NCI-H187 (cell line): ENCODE measurements at regions not wholly inside any gene's neighbourhood (a gene's known extent, or its start where the extent isn't known, plus 50 kb on each side); places are given as distances from the start of the nearest gene placed in this dataset.
"Not testable (repeated sequence)": the region's sequence is repeated elsewhere in the genome, so short reads cannot be mapped to it uniquely, and the experiment has no call there.

Experiments used
- DNase-seq, 2 experiments: peaks; one replicate each; lab custom pipeline; 2025; lab: John Stamatoyannopoulos, UW

DNA sequence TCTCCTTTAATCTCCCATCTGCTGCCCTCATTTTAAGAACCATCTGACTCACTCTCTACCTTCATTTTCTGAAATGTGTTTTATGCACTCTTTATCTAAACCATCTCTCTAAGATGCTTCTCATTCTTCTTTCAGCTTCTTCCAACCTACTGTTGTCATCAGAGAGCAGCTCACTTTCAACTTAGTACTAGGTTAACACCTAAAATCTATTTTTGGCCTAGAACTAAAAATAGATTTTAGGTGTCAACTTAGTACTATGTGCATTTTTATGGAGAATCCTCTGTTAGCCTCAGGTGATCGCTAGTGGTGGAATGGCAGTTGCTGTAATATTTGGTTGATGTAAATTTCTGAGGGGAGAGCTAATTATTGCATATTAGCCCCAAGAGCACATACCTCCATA, 277.1 kb downstream of the KCNJ2 start:
- DNase-seq, result no peak

DNA sequence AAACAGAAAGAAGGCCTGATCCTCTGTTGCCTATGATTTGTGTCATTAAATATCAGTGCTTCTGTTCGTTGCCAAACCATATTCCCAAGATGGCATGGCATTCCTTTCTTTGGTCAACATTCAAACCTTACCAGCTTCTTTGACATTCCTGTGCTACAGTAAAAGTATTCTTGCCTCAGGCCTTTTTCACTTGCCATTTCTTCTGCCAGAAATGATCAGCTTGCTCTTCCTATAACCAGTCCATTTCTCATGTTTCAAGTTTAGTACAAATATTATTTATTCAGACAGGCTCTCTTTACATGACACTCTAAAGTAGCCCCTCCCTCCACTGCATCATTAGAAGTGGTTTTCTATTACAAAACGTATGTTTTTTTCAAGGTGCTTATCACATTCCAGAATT, 278.3 kb downstream of the KCNJ2 start:
- no peak for DNase-seq

DNA sequence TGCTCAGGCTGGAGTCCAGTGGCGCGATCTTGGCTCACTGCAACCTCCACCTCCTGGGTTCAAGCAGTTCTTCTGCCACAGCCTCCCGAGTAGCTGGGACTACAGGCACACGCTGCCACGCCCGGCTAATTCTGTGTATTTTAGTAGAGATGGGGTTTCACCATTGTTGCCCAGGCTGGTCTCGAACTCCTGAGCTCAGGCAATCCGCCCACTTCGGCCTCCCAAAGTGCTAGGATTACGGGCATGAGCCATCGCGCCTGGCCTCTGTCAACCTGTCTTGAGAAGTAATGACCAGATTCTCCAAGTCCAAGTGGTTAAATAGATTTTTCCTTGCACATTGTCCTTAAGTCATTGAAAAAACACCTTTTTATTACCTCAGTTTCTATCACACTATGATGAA, 283.7 kb downstream of the KCNJ2 start:
- DNase-seq, result not testable (repeated sequence)

DNA sequence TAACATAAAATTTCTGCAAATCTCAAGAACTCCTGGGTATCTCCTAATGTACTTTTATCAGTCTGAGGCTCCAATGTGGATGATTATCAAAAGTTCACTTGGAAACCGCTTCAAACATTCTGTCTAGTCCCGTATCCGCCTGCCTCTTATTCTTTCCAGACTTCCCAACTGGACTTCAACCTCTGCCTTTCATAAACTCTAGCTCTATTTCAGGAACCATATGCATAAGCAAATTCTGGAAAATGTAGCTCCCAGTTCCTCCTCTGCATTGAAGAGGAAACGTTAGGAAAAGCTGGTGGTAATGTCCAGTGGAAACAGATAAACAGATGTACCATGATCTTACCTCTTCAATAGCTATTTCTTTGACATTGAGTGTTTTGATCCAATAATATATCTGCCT, 285.0 kb downstream of the KCNJ2 start:
- DNase-seq, result no peak

- DNase-seq, result no peak
These were observed 285.6 kb downstream of the KCNJ2 start for GRCh38 chr17:70454908-70455307.

DNA sequence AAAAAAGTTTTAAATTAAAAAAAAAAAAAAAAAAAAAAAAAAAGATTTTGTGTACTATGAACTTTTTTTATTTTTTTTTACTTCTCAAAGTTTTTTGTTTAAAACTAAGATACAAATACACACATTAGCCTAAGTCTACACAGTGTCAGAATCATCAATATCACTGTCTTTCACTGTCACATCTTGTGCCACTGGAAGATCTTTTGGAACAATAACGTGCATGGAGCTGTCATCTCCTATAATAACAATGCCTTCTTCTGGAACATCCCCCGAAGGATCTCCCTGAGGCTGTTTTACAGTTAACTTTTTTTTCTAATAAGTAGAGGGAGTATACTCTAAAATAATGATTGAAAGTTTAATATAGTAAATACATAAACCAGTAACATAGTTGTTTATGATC, 295.7 kb downstream of the KCNJ2 start:
- DNase-seq, result no peak

- DNase-seq, result no peak
These were observed 299.3 kb downstream of the KCNJ2 start for GRCh38 chr17:70468661-70469060.

- DNase-seq, result no peak
These were observed 303.7 kb downstream of the KCNJ2 start for GRCh38 chr17:70473049-70473448.

DNA sequence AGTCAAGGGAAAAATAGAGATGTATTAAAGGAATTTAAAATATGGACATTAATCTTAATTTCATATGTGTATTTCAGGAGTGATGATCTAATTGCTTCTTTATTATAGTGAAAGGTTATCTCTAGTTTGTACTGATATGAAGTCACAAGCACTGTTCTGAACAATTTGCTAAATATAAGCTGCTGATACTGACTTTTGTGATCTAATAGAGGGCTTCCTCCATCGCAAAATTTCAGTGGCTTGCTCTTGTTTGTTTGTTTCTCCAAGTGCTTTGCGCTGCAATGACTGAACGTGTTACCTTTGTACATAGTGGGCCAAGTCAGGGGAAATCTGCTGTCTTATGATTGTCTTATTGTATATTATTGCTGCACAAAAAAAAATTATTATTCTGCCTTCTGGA, 307.0 kb downstream of the KCNJ2 start:
- DNase-seq, result no peak

DNA sequence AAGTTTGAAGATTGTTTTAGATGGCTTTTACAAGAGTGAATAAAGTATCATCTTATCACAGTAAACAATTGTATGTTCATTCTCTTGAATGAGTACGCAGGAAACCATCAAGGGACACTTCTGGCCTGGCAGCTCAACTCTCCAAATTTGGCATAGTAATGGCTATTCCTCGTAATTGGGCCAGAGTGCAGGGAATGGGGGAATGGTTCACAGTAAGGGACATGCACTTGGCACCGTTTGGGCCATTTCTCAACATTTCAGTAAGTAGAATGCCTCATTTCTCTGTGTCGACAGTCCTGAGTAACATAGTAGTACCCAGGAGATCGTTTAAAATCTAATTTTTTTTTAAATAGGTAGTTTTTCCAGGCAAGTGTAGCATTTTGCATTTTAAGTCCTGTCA, 309.6 kb downstream of the KCNJ2 start:
- no peak for DNase-seq

GRCh38 chr17:70479779-70480178, 310.4 kb downstream of the KCNJ2 start:
- no peak for DNase-seq

DNA sequence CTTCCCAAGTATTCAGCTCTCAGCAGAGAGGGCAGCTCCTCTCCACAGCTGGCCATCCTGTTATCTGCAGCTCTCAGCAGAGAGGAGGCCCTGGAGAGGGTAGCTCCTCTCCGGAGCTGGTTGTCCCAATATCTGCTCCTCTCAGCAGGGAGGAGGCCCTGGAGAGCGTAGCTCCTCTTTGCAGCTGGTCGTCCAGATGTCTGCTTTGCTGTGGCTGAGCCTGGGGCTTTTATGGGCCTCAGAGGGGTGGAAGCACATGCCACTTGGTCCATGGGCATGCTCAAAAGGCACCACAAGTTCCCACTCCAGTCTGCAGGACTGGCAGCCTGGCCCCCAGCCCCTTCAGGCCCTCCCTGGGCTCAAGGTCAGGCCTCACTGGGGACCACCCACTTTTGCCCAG, 314.3 kb downstream of the KCNJ2 start:
- DNase-seq, result no peak

DNA sequence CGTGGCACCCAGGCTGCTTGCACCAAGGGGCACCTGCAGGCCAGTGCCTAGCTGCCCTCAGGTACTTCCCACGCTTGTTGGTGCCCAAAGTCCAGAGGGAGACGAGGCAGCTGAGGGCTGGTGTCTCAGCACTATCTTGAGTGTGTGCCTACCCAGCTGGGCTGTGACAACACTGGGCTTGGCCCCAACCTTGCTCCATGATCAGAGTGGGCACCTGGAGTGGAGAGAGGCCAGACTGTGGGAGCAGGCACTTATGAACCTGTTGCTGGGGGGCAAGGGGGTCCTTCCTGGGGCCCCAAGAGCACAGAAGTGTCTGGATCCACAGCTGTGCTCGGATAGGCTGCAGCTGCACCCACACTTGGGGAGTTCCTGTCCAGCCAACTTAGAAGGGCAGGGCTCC, 314.7 kb downstream of the KCNJ2 start:
- DNase-seq, result no peak

DNA sequence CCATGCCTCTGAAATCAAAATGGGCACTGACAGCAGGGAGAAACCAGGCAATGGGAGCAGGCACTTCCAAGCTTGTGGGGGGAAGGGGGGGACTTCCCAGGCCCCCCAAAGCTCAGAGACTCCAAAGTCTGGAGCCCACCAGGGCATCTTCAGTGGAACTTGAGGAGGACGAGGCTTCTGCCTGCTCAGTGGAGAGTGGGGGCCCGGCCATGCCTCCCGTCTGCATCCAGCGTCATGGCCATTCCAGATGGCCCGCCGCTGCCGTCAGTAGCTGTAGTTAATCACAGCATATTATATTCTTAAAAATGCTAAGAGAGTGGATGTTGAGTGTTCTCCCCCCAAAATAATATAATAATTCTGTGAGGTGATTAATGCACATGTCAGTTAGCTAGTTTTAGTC, 315.2 kb downstream of the KCNJ2 start:
- no peak for DNase-seq

DNA sequence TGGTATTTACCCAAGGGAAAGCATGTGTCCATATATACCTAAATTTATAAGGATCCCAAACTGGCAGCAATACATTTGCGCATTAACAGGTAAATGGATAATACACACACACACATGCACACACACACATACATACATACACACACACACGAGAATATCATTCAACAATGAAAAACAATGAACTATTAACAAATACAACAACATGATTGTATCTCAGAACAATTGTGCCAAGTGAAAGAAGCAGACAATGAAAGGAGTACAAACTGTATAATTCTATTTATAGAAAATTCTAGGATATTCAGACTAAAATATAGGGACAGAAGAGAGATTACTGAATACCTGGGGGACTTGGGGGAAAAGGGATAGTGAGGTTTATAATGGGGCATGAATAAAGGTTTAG, 323.0 kb downstream of the KCNJ2 start:
- DNase-seq, result no peak

GRCh38 chr17:70493277-70493874, 324.0 kb downstream of the KCNJ2 start:
- no peak for DNase-seq

DNA sequence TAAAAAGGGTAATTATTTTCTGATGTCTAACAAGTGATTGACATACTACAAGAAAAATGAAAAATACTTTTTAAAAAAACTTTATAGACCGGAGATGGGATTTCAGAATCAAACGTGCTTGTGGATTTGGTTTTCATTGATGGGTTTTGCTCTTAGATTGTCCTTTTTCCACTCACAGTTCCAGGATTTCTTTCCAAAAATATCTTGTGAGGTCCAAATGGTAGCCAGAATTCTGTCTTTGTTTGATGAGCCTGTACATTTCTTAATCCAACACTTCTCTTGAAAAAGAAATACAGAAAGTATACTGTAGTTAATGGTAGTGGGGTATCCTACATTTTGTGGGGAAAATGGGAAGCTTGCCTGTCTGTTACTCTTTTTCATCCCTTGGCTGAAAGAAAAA, 329.3 kb downstream of the KCNJ2 start:
- no peak for DNase-seq

- DNase-seq, result no peak
These were observed 329.9 kb downstream of the KCNJ2 start for GRCh38 chr17:70499067-70499786.

DNA sequence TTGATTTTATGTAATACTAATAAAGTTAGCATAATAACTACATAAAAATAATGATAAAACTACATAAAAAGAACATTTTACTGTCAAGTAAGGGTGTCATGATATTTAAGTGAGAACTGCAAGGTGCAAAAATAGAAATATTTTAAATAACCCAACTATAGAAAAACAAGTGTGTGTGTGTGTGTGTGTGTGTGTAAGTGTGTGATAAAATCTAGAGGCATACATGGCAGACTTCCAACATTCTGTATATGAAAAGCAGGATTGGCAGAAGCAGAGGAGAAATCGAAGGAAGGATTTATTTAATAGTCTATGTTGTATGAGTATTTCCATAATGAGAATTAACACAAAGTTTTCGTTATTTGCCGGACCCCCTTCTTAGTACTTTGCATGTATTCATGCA, 334.1 kb downstream of the KCNJ2 start:
- no peak for DNase-seq

DNA sequence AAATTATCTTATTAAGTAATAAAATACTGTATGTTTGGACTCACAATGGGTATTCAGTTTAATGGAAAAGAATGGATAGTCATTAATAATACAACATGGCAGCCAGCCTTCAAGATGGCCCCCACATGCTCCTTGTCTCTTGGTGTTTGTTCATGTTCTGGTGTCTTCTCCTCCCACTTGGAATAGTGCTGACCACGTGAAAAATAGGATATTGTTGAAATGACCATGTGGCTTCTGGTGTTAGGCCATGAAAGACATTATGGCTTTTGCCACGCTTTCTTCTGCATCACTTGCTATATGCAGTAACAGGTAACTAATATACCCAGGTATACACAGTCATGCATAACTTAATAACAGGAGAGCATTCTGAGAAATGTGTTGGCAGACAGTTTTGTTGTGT, 341.0 kb downstream of the KCNJ2 start:
- no peak for DNase-seq

DNA sequence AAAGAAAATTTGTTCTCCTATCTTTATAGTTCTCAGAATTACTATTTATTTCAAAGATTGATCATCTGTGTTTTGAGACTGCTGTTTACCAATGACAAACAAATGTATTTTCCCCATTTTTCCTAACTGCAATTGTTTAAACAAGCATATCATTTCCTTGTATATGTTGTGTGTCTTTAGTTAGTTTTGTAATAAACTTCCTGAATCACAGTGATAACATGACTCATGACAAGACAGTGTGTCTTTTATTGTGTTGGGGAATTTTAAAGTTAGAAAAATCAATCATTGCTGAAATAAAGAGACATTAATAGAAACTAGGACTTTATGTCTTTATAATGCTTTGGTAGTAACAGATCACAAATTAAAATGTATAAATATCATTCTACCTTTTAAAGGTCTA, 348.5 kb downstream of the KCNJ2 start:
- no peak for DNase-seq

GRCh38 chr17:70519300-70519699, 350.0 kb downstream of the KCNJ2 start:
- DNase-seq, result no peak

- DNase-seq, result no peak
These were observed 351.1 kb downstream of the KCNJ2 start for GRCh38 chr17:70520447-70520846.

DNA sequence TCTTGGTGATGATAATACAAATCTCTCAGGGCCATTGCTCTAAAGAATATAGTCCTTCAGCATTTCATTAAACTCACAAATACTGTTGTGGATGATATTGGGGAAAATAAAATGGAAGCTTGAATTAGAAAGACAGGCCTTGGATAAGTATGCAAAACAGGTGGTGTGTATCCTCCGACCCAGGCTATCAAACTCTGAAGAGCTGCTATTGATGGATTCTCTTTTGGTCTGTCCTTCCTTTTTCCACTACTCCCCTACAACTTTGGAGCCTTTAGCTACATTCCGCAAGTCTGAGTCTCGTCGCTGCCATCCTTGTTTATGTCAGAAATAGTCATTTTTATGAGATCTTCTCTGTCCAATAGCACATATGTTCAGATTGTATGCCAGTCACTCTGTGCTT, 351.6 kb downstream of the KCNJ2 start:
- no peak for DNase-seq
